Activated T-helper 17 cell treated with anti-CD3 and anti-CD28 coated beads, Interleukin-2, amount 50 U/mL, for 72 hours (primary cell): ENCODE measurements at regions not wholly inside any gene's neighbourhood (a gene's known extent, or its start where the extent isn't known, plus 50 kb on each side); places are given as distances from the start of the nearest gene placed in this dataset.

Source experiments
- ATAC-seq: fragments of 150-1000 bp; cut with Tn5 transposase; replicated peaks from 2 replicates; pipeline ENCODE4 v1.10.0; 2021; ENCODE audit warnings: mild to moderate bottlenecking, moderate library complexity
- H3K27ac Mint-ChIP-seq: one replicate; pipeline ENCODE4 v1.8.0; 2022; ENCODE audit warnings: mixed read lengths
- H3K27me3 Mint-ChIP-seq: one replicate; pipeline ENCODE4 v1.8.0; 2022; ENCODE audit warnings: mixed read lengths
- H3K36me3 Mint-ChIP-seq: one replicate; pipeline ENCODE4 v1.8.0; 2022; ENCODE audit warnings: low read depth, mild to moderate bottlenecking, mixed read lengths
- H3K4me1 Mint-ChIP-seq: one replicate; pipeline ENCODE4 v1.8.0; 2022; ENCODE audit warnings: mixed read lengths
- H3K4me3 Mint-ChIP-seq: one replicate; pipeline ENCODE4 v1.8.0; 2022; ENCODE audit warnings: mild to moderate bottlenecking, mixed read lengths
- H3K9me3 Mint-ChIP-seq: one replicate; pipeline ENCODE4 v1.8.0; 2022; ENCODE audit warnings: mixed read lengths

GRCh38 chr18:25813110-25813509 lies 277.3 kb downstream of the SS18 start:
- H3K9me3 Mint-ChIP-seq, result no peaks in the 10 kb centered on the region
- H3K27ac Mint-ChIP-seq, result no peak overlapping the region
- peaks cover 9% of the 10 kb centered on the region for H3K4me1 Mint-ChIP-seq
- no peak for ATAC-seq
- H3K27me3 Mint-ChIP-seq, result no peaks in the 10 kb centered on the region
- H3K4me3 Mint-ChIP-seq, result no peak overlapping the region
- no peaks in the 10 kb centered on the region for H3K36me3 Mint-ChIP-seq

- Mint-ChIP-seq H3K27ac (no peak overlapping the region), H3K36me3 (no peaks in the 10 kb centered on the region), H3K27me3 (no peaks in the 10 kb centered on the region)
Measured at GRCh38 chr18:25810736-25811135, 279.7 kb downstream of the SS18 start.

DNA sequence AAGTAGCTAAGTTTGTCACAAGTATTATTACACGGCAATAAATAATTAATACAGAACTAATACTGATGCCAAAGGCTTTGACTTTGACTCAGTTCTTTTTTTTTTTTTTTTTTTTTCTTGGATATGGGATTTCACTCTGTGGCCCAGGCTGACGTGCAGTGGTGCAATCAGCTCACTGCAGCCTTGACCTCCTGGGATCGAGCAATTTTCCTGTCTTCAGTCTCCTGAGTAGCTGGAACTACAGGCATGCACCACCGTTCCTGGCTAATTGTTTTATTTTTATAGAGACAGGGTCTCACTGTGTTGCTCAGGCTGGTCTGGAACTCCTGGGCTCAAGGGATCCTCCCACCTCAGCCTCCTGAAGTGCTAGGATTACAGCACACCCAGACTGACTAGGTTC lies 284.5 kb downstream of the SS18 start:
- H3K27me3 Mint-ChIP-seq, result peaks cover 5% of the 10 kb centered on the region
- no peak for ATAC-seq
- H3K27ac Mint-ChIP-seq, result no peak overlapping the region
- no peaks in the 10 kb centered on the region for H3K4me1 Mint-ChIP-seq
- H3K36me3 Mint-ChIP-seq, result no peaks in the 10 kb centered on the region
- peaks cover 4% of the 10 kb centered on the region for H3K9me3 Mint-ChIP-seq
- no peak overlapping the region for H3K4me3 Mint-ChIP-seq

More at GRCh38 chr18:25810736-25811135, 279.7 kb downstream of the SS18 start:
- H3K4me3 Mint-ChIP-seq, result no peak overlapping the region
- no peak for ATAC-seq
- peaks cover 9% of the 10 kb centered on the region for H3K4me1 Mint-ChIP-seq
- no peaks in the 10 kb centered on the region for H3K9me3 Mint-ChIP-seq

- Mint-ChIP-seq H3K4me3 (no peak overlapping the region), H3K36me3 (no peaks in the 10 kb centered on the region)
Measured at GRCh38 chr18:25805323-25805722, 285.1 kb downstream of the SS18 start.

GRCh38 chr18:25799231-25799630 lies 291.2 kb downstream of the SS18 start:
- Mint-ChIP-seq H3K4me3 (no peak overlapping the region), H3K27me3 (peaks cover 5% of the 10 kb centered on the region), H3K36me3 (no peaks in the 10 kb centered on the region), H3K27ac (no peak overlapping the region), H3K9me3 (peaks cover 4% of the 10 kb centered on the region), H3K4me1 (no peaks in the 10 kb centered on the region)
- ATAC-seq, result no peak

More at GRCh38 chr18:25805323-25805722, 285.1 kb downstream of the SS18 start:
- H3K4me1 Mint-ChIP-seq, result no peaks in the 10 kb centered on the region
- H3K27me3 Mint-ChIP-seq, result peaks cover 5% of the 10 kb centered on the region
- ATAC-seq, result no peak
- H3K27ac Mint-ChIP-seq, result no peak overlapping the region
- peaks cover 4% of the 10 kb centered on the region for H3K9me3 Mint-ChIP-seq

GRCh38 chr18:25798046-25798445 lies 292.4 kb downstream of the SS18 start:
- no peak for ATAC-seq
- no peaks in the 10 kb centered on the region for H3K4me1 Mint-ChIP-seq
- peaks cover 5% of the 10 kb centered on the region for H3K27me3 Mint-ChIP-seq
- no peak overlapping the region for H3K4me3 Mint-ChIP-seq
- no peak overlapping the region for H3K27ac Mint-ChIP-seq
- H3K9me3 Mint-ChIP-seq, result peaks cover 4% of the 10 kb centered on the region
- H3K36me3 Mint-ChIP-seq, result no peaks in the 10 kb centered on the region

- H3K4me3 Mint-ChIP-seq, result no peak overlapping the region
- peaks cover 11% of the 10 kb centered on the region for H3K9me3 Mint-ChIP-seq
- no peaks in the 10 kb centered on the region for H3K27me3 Mint-ChIP-seq
- H3K27ac Mint-ChIP-seq, result no peak overlapping the region
- no peaks in the 10 kb centered on the region for H3K4me1 Mint-ChIP-seq
- H3K36me3 Mint-ChIP-seq, result no peaks in the 10 kb centered on the region
- no peak for ATAC-seq
Measured at GRCh38 chr18:25795213-25795612, 295.2 kb downstream of the SS18 start.

GRCh38 chr18:25787276-25787675 lies 303.1 kb downstream of the SS18 start:
- peaks cover 8% of the 10 kb centered on the region for H3K9me3 Mint-ChIP-seq
- ATAC-seq, result no peak
- H3K4me3 Mint-ChIP-seq, result no peak overlapping the region
- peaks cover 7% of the 10 kb centered on the region for H3K27me3 Mint-ChIP-seq
- no peak overlapping the region for H3K27ac Mint-ChIP-seq
- no peaks in the 10 kb centered on the region for H3K36me3 Mint-ChIP-seq
- no peaks in the 10 kb centered on the region for H3K4me1 Mint-ChIP-seq

DNA sequence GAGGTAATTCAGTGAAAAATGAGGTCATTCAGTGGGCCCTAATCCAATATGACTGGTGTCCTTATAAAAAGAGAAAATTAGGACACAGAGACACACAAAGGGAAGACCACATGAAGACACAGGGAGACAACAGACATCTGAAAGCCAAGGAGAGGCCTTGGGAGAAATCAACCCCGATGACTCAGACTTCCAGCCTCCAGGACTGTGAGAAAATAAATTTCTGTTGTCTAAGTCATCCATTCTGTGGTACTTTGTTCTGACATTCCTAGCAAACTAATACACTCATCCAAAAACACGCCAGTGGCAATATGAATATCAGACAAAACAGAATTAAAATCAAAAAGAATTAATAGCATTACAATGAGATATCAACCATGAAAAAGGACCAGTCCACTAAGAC lies 303.7 kb downstream of the SS18 start:
- Mint-ChIP-seq H3K4me3 (no peak overlapping the region), H3K4me1 (no peaks in the 10 kb centered on the region), H3K27me3 (peaks cover 7% of the 10 kb centered on the region), H3K27ac (no peak overlapping the region), H3K36me3 (no peaks in the 10 kb centered on the region), H3K9me3 (peaks cover 8% of the 10 kb centered on the region)
- no peak for ATAC-seq

DNA sequence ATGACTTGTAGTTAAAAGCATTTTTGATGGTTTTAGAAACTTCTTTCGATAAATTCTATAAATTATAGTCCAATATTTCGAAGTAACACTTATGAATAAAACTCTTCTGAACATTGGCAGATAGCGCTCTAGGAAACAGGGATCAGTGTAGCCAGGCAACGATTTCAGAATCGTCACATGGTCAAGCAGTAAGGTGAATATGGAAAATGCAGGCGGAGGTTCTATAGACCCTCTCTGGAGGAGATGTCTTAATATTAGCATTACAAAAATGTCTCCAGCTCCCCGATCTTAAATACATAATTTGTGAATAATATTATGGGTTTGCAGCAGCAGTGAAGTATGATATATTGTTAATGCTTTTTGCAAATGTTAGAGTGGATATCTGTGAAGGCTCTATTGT lies 310.3 kb downstream of the SS18 start:
- no peaks in the 10 kb centered on the region for H3K36me3 Mint-ChIP-seq
- H3K27me3 Mint-ChIP-seq, result peaks cover 6% of the 10 kb centered on the region
- ATAC-seq, result no peak
- H3K4me3 Mint-ChIP-seq, result no peak overlapping the region
- no peaks in the 10 kb centered on the region for H3K9me3 Mint-ChIP-seq
- no peak overlapping the region for H3K27ac Mint-ChIP-seq
- no peaks in the 10 kb centered on the region for H3K4me1 Mint-ChIP-seq

DNA sequence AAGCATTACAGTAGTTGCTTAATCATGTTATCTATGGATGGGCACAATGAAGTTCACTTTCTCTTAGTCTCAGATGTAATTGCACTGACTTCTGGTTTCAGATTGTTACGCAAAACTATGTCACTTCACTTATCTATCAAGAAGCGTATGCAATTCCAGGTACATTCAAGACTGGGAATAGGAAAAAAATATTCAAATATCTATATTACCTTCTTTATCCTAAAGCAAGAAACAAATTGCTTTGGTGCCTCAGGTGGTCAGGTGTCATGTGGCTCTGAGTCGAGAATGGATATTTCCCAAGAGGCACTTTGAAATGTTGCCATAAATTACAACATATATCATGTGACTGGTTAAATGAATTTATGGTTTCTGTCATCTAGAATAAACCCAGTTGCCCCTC lies 318.6 kb downstream of the SS18 start:
- Mint-ChIP-seq H3K36me3 (no peaks in the 10 kb centered on the region), H3K4me1 (no peaks in the 10 kb centered on the region), H3K9me3 (no peaks in the 10 kb centered on the region), H3K27ac (no peak overlapping the region), H3K4me3 (no peak overlapping the region), H3K27me3 (peaks cover 7% of the 10 kb centered on the region)
- no peak for ATAC-seq

- no peak for ATAC-seq
- peaks cover 8% of the 10 kb centered on the region for H3K27me3 Mint-ChIP-seq
- H3K36me3 Mint-ChIP-seq, result no peaks in the 10 kb centered on the region
- H3K4me1 Mint-ChIP-seq, result no peaks in the 10 kb centered on the region
- no peaks in the 10 kb centered on the region for H3K9me3 Mint-ChIP-seq
- H3K4me3 Mint-ChIP-seq, result no peak overlapping the region
- no peak overlapping the region for H3K27ac Mint-ChIP-seq
Measured at GRCh38 chr18:25764777-25765176, 325.6 kb downstream of the SS18 start.

GRCh38 chr18:25759111-25759510 lies 331.3 kb downstream of the SS18 start:
- no peaks in the 10 kb centered on the region for H3K4me1 Mint-ChIP-seq
- no peak overlapping the region for H3K4me3 Mint-ChIP-seq
- H3K27me3 Mint-ChIP-seq, result peaks cover 8% of the 10 kb centered on the region
- no peak overlapping the region for H3K27ac Mint-ChIP-seq
- H3K9me3 Mint-ChIP-seq, result no peaks in the 10 kb centered on the region
- no peaks in the 10 kb centered on the region for H3K36me3 Mint-ChIP-seq
- ATAC-seq, result no peak

DNA sequence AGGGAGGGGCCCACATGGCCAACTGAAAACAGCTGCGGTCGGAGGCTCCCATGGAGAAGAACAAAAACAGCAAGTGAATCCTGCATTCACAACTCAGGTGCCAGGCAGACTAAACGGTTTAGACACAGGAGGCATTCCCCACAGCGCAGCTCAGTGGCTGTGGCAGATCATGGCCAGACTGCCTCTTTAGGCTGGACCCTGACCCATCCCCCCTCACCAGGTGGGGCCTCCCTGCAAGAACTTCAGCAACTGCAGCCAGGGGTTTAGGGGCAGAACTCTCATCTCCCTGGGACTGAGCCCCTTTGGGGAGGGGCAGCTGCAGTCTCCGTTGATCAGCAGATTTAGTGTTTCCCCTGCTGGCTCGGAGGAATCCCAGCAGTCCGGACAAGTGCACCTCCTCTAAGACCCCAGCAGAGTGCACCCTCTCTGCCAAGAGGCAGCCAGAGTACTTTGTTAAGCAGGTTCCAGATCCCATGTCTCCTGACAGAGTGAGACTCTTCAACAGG lies 346.7 kb downstream of the SS18 start:
- H3K9me3 Mint-ChIP-seq, result peaks cover 9% of the 10 kb centered on the region
- no peaks in the 10 kb centered on the region for H3K36me3 Mint-ChIP-seq
- H3K27ac Mint-ChIP-seq, result no peak overlapping the region
- H3K4me1 Mint-ChIP-seq, result no peaks in the 10 kb centered on the region
- no peak for ATAC-seq
- no peak overlapping the region for H3K4me3 Mint-ChIP-seq
- H3K27me3 Mint-ChIP-seq, result peaks cover 4% of the 10 kb centered on the region

GRCh38 chr18:25739376-25739775 lies 351.0 kb downstream of the SS18 start:
- Mint-ChIP-seq H3K4me3 (no peak overlapping the region), H3K27ac (no peak overlapping the region), H3K4me1 (no peaks in the 10 kb centered on the region), H3K36me3 (no peaks in the 10 kb centered on the region), H3K9me3 (no peaks in the 10 kb centered on the region), H3K27me3 (peaks cover 7% of the 10 kb centered on the region)
- ATAC-seq, result no peak

DNA sequence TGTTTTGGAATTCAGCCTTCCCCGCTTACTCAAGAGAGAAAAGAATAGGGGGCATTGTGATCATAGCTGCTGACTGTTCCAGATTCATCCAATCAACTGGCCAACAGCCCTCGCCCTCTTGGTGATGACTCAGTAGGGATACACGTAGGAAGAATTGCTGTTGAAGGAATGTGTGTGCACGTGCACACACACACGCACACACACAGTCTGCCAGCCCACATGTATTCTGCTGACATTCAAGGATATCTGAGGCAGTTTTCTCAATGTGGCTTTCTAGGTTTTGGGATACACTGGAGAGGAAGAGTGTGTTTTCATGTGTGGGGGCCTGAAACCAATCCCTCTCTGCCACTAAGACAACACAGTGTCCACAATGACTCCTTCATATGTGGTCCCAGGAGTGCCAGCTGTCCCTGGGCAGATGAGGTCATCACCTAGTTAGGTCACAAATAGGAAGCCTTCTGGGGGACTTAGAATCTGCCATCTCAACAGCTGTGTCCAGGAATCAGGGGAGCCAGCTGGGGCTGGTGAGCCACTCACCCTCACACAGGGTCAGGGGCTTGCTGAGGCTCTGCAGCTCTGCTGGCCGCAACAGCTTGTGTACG lies 352.6 kb downstream of the SS18 start:
- Mint-ChIP-seq H3K4me3 (no peak overlapping the region), H3K9me3 (no peaks in the 10 kb centered on the region), H3K27ac (no peak overlapping the region), H3K27me3 (peaks cover 7% of the 10 kb centered on the region), H3K4me1 (no peaks in the 10 kb centered on the region), H3K36me3 (no peaks in the 10 kb centered on the region)
- no peak for ATAC-seq
